ENCODE measurements at regions not wholly inside any gene's neighbourhood (a gene's known extent, or its start where the extent isn't known, plus 50 kb on each side); places are given as distances from the start of the nearest gene placed in this dataset.
"Not testable (repeated sequence)": the region's sequence is repeated elsewhere in the genome, so short reads cannot be mapped to it uniquely, and the experiment has no call there.

DNA sequence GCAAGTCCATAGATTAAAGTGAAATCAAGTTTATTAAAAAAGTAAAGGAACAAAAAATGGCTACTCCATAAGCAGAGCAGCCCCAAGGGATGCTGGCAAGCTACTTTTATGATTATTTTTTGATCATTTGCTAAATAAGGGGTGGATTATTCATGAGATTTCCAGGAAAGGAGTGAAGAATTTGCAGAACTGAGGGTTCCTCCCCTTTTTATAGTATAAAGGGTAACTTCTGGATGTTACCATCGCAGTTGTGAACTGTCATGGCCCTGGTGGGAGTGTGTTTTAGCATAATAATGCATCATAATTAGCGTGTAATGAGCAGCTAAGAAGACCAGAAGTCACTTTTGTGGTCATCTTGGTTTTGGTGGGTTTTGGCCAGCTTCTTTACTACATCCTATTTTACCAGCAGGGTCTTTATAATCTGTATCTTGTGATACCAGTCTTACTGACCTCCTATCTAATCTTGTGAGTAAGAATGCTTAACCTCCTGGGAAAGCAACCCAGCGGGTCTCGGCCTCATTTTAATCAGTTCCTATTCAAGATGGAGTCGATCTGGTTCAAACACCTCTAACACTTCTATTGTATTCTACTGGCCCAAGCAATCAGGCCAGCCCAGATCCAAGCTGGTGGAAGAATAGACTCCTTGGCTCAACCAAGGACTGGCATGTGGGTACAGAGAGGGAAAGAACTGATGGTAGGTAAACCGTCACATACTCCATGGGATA is 87.9 kb upstream of the NPSR1 start:
- Histone ChIP-seq H3K9me3 (ENCODE audit: control insufficient read depth, insufficient read depth, low read depth, low read length) (no peaks in the 10 kb centered on the region), H3K9ac (ENCODE audit: low read length) (no peak overlapping the region), H3K36me3 (ENCODE audit: control insufficient read depth, insufficient read depth, low read length) (no peaks in the 10 kb centered on the region), H3K27ac (ENCODE audit: low read depth, low read length) (no peak overlapping the region), H3K4me1 (ENCODE audit: control insufficient read depth, insufficient read depth, low read length) (no peaks in the 10 kb centered on the region), H3K27me3 (ENCODE audit: control insufficient read depth, insufficient read depth, low read length) (no peaks in the 10 kb centered on the region), H3K4me3 (ENCODE audit: low read depth, low read length) (no peak overlapping the region)

DNA sequence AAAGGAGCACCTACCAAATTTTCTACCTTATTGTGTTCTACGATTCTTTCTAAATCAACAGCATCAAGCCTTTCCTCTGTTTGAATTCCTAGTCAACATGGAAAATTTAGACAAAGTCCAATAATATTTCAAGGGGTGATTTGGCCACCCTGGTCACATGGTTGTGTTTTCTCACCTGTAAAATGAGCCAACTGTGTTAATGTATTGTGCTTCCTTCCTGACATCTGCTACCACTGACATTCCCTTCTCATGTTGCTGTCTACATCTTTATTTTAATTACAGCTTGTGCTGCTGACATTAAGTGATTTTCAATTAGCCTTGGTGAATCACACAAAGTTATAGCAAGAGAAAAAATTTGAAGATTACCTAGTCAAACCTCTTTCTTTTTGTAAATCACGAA is 83.0 kb upstream of the NPSR1 start:
- Histone ChIP-seq H3K9ac (ENCODE audit: low read length) (no peak overlapping the region), H3K4me1 (ENCODE audit: control insufficient read depth, insufficient read depth, low read length) (no peaks in the 10 kb centered on the region), H3K9me3 (ENCODE audit: control insufficient read depth, insufficient read depth, low read depth, low read length) (0 out of 2 replicates have a peak, but pooled peaks cover 5% of the 10 kb centered on the region), H3K27ac (ENCODE audit: low read depth, low read length) (no peak overlapping the region), H3K4me3 (ENCODE audit: low read depth, low read length) (no peak overlapping the region), H3K36me3 (ENCODE audit: control insufficient read depth, insufficient read depth, low read length) (no peaks in the 10 kb centered on the region), H3K27me3 (ENCODE audit: control insufficient read depth, insufficient read depth, low read length) (no peaks in the 10 kb centered on the region)

DNA sequence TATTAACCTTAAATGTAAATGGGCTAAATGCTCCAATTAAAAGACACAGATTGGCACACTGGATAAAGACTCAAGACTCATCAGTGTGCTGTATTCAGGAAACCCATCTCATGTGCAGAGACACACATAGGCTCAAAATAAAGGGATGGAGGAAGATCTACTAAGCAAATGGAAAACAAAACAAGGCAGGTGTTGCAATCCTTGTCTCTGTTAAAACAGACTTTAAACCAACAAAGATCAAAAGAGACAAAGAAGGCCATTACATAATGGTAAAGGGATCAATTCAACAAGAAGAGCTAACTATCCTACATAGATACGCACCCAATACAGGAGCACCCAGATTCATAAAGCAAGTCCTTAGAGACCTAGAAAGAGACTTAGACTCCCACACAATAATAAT is 80.1 kb upstream of the NPSR1 start:
- H3K4me3 ChIP-seq (ENCODE audit: low read depth, low read length); H3K9me3 ChIP-seq (ENCODE audit: control insufficient read depth, insufficient read depth, low read depth, low read length); H3K27ac ChIP-seq (ENCODE audit: low read depth, low read length); H3K27me3 ChIP-seq (ENCODE audit: control insufficient read depth, insufficient read depth, low read length); H3K4me1 ChIP-seq (ENCODE audit: control insufficient read depth, insufficient read depth, low read length); H3K9ac ChIP-seq (ENCODE audit: low read length); H3K36me3 ChIP-seq (ENCODE audit: control insufficient read depth, insufficient read depth, low read length): not testable (repeated sequence)

DNA sequence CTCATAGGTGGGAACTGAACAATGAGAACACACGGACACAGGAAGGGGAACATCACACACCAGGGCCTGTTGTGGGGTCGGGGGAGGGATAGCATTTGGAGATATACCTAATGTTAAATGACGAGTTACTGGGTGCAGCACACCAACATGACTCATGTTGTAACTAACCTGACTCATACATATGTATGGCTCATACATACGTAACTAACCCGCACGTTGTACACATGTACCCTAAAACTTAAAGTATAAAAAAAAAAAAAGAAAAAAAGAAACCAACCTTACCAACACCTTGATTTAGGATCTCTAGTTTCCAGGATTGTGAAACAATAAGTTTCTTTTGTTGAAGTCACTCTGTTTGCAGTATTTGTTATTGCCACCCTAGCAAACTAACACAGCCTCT is 76.3 kb upstream of the NPSR1 start:
- H3K9me3 ChIP-seq (ENCODE audit: control insufficient read depth, insufficient read depth, low read depth, low read length); H3K9ac ChIP-seq (ENCODE audit: low read length); H3K36me3 ChIP-seq (ENCODE audit: control insufficient read depth, insufficient read depth, low read length); H3K4me1 ChIP-seq (ENCODE audit: control insufficient read depth, insufficient read depth, low read length); H3K27me3 ChIP-seq (ENCODE audit: control insufficient read depth, insufficient read depth, low read length); H3K4me3 ChIP-seq (ENCODE audit: low read depth, low read length); H3K27ac ChIP-seq (ENCODE audit: low read depth, low read length): not testable (repeated sequence)

DNA sequence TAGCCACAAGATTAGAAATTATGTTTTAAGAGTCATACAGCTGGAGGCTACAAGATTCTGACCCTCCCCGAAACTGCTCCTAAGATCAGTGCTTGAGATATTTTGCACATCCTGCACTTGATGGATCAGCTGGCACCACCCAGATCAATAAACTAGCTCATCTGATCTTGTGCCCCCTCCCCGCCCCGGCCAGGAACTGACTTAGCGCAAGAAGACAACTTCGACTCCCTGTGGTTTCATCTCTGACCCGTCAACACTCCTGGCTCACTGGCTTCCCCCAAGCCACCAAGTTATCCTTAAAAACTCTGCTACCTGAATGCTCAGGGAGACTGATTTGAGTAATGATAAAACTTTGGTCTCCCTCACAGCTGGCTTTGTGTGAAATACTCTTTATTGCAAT is 73.5 kb upstream of the NPSR1 start:
- Histone ChIP-seq H3K9me3 (ENCODE audit: control insufficient read depth, insufficient read depth, low read depth, low read length) (no peaks in the 10 kb centered on the region; the same call in 1 of the 2 replicates), H3K9ac (ENCODE audit: low read length) (no peak overlapping the region), H3K36me3 (ENCODE audit: control insufficient read depth, insufficient read depth, low read length) (no peaks in the 10 kb centered on the region), H3K27ac (ENCODE audit: low read depth, low read length) (no peak overlapping the region), H3K27me3 (ENCODE audit: control insufficient read depth, insufficient read depth, low read length) (no peaks in the 10 kb centered on the region), H3K4me1 (ENCODE audit: control insufficient read depth, insufficient read depth, low read length) (no peaks in the 10 kb centered on the region), H3K4me3 (ENCODE audit: low read depth, low read length) (no peak overlapping the region)

DNA sequence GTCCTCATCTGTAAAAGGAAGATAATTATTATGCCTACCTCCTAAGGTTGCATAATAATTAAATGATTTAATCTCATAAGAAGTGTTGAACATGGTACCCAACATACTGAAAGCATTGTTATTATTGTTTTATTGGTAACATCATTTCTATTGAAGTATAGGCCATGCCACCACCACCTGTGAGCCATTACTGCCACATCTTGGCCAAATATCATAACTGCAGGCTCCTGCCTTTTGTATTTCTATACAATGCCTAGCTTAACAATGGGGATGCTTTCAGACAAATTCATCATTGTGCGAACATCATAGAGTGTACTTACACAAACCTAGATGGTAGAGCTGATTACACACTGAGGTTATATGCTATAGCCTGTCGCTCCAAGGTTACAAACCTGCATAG is 61.1 kb upstream of the NPSR1 start:
- Histone ChIP-seq H3K4me3 (ENCODE audit: low read depth, low read length) (no peak overlapping the region), H3K4me1 (ENCODE audit: control insufficient read depth, insufficient read depth, low read length) (peaks cover 7% of the 10 kb centered on the region; the same call in 1 of the 2 replicates), H3K9ac (ENCODE audit: low read length) (no peak overlapping the region), H3K27ac (ENCODE audit: low read depth, low read length) (no peak overlapping the region), H3K27me3 (ENCODE audit: control insufficient read depth, insufficient read depth, low read length) (no peaks in the 10 kb centered on the region), H3K9me3 (ENCODE audit: control insufficient read depth, insufficient read depth, low read depth, low read length) (peaks cover 4% of the 10 kb centered on the region), H3K36me3 (ENCODE audit: control insufficient read depth, insufficient read depth, low read length) (no peaks in the 10 kb centered on the region)

DNA sequence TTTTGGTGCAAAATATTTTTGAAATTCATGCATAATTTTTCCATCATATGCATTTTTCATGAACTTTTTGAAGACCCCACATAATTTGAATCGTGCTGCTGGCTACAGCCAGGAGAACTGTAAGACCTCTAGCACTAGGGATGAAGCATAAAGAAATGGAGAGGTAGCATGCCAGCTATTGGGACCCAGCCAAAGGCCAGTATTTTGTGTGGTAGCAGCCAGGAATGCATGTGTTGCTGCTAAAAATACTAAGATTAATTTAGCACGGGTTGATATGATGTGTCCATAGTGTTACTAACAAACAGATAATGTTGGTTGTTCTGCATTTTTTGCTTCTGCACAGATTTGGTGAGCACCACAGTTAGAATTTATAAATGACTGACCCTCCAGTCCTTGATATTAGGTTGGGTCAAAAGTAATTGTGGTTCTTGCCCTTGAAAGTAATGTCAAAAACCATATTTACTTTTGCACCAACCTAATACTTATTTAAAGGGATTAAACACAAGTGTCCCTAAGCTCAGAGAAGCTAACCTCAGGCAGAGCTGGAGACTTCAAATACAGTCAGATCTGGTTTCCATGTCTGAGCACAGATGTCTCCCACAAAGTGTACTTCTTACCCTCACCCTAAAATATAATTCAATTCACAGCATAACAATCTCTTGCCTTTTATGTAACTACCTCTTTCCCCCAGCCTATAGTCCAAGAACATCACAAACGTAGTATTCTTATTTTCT is 54.1 kb upstream of the NPSR1 start:
- Histone ChIP-seq H3K27me3 (ENCODE audit: control insufficient read depth, insufficient read depth, low read length) (no peaks in the 10 kb centered on the region), H3K4me1 (ENCODE audit: control insufficient read depth, insufficient read depth, low read length) (peaks cover 7% of the 10 kb centered on the region; the same call in 1 of the 2 replicates), H3K9me3 (ENCODE audit: control insufficient read depth, insufficient read depth, low read depth, low read length) (no peaks in the 10 kb centered on the region), H3K36me3 (ENCODE audit: control insufficient read depth, insufficient read depth, low read length) (no peaks in the 10 kb centered on the region), H3K9ac (ENCODE audit: low read length) (no peak overlapping the region), H3K4me3 (ENCODE audit: low read depth, low read length) (no peak overlapping the region), H3K27ac (ENCODE audit: low read depth, low read length) (no peak overlapping the region)

Measured in HUES6 (cell line).